Activated T-cell treated with anti-CD3 and anti-CD28 coated beads for 1 hour (primary cell): ENCODE measurements at regions not wholly inside any gene's neighbourhood (a gene's known extent, or its start where the extent isn't known, plus 50 kb on each side); places are given as distances from the start of the nearest gene placed in this dataset.

Experiments
- DNase-seq: peaks from one replicate; pipeline ENCODE4 v3.0.0-alpha.2; 2020; ENCODE audit warnings: low read depth

DNA sequence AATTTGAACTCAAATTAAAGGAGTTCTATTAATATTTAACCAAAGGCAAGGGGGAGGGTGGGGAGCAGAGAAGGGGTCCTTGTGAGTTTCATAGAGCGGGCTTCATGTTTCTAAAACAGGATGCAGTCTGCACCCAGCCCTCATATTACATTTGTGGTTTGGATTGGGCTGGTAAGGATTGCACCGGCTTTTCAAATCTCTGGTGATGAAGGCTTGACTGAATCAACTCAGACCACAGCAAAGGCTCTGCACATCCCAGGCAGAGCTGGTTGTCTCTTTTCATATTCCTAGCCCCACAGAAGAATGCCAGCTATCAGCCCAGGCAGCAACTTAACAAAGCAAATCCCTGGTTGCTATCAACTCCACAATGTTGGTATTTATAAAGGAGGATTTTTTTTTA lies 1221.4 kb downstream of the VRK1 start:
- no peak for DNase-seq

DNA sequence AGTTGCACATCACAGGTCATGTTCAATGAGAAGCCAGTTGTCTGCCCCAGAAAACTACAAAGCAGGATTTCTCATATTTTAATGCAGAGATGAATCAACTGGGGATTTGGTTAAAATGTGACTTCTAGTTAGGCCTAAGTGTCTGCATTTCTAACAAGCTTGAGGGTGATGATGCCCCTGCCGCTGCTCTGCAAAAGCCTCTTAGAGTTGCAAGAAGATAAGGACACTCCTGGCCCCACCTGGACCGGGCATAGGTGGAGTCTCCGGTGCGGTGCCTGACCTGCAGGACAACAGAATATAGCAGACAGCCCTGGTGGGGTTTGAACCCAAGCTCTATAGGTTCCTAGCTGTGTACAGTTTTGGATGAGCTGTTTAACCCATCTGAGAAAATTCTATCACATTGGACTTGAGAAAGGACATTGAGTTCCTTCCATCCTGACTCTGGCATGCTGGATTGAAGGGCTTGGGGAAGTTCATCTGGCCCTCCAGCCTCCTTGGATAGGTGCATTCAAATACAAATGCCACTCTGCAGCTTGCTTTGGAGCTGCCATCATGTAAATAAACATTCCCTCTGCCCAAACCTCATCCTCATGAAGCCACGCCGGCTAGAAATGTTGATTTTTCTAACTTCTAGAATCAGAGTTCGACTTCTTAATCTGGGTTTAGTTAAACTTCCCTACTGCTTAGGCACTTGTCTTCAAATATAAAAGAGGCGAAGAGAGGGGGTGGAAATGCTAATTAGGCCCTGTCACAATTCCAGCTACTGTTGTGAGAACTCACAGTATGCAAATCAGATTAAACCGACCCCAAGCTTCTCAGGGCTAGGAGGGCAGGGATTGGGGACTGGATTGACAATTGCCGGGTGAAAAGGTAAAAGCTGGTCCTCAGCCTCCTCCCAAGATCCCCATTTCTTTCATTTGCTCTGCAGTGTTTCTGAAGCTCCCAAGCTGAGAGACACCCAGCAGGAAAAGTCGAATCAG lies 1225.6 kb downstream of the VRK1 start:
- DNase-seq: no peak

DNA sequence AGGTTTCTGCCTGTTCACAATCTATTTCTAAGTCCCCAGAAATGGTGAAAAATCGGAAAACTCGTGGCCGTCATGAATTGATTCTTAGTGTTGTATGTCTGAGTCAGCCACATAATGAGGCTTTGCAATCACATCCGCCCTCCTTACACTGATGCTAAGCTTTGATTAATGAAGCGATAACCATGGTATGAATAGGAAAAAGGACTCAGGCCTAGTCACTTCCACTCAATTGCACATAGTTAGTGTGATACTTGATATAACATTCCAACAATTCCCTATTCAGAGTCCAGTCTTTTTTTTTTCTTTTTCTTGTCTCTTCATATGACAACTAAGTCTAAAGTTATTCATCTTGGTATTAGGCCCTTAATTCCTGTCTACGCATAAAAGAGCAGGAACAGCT lies 1231.0 kb downstream of the VRK1 start:
- no peak for DNase-seq

DNA sequence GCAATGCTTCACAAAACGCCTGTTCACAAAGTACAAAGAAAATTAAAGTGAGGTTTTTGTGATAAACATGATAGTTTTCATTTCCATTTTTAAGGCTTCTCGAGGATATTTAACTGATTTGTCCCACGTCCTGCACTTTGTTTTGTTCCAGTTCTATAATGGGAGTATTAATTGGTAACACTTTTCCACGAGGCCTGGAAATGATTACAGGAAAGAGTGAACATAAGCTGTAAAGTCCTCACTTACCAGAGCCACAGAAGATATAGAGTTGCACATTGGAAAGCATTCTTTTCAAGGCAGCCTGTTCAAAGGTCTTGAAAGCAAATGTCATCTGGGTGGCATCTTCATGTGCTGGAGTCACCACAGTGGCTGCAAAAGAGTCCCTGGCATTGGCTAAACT lies 1236.6 kb downstream of the BCL11B start:
- DNase-seq: no peak

DNA sequence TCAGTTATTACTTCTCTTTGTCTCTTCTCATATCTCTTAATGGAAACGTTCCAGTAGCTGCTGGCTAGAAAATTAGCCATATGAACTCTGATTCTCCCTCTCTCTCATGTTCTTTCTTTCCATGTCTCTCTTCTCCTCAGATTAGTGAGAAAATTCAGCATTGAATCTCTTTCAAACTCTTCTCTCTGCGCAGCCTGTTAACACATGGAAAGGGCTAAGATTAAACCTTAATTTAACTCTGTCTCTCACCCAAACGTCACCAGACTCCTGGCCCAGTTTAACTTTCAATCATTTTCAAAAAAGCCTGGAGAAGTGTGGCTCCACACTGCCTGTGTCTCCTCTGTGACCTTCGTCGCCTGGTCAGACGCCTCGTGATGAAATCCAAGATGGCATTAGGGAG lies 1234.2 kb downstream of the BCL11B start:
- no peak for DNase-seq

DNA sequence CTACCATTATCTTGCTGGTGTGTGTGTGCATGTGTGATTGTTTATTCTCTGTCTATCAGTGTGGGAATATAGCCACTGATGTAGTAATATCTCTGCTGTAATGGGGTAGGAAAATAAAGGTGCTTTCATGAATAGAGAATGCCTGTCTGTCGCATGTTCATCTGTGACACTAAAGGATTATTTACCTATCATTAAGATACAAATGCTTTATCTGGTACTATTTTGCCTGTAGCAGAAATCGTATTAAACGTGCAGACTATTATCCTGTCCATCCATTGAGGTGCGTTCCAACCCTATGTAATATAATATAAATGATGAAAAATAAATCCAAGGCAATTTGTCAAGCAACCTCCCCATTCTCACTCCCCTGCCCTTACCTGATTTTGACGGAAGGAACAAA lies 1215.1 kb downstream of the BCL11B start:
- no peak for DNase-seq

DNA sequence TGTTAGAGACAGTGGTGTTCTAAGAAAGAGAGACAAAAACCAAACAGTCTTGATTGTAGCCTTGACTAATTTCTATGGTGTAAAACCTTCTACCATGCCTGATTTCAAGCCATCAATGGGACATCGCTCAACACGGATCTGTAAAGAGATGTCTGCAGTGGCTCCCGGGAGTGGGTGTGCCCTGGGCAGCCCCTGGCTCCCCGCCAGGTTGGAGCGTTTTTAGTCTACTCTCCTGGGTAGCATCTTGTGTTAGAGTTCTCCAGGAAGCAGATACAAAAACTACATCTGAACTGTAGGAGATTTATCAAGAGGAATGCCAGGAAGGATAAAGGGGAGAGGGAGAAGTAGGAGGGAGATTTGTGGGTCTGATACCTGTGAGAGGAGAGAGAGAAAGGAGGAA lies 1212.9 kb downstream of the BCL11B start:
- DNase-seq: no peak

DNA sequence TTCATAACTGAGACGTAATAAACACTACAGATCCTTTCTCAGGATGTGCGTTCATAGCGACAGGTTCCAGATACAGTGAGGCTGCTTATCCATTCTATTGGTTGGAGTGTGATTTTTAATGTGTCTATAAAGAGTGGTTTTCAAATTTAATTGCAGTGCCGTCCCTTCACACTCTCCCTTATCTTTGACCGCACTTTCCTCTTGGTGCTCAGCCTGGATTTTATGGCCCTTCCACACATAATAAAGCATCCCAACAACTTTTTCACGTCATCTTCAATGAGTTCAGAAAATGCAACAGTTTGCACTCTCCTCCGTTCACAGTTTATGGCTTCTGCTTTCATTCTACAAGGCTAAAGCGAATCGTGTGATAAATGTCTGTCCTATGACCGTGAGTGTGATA lies 1209.9 kb downstream of the BCL11B start:
- no peak for DNase-seq

DNA sequence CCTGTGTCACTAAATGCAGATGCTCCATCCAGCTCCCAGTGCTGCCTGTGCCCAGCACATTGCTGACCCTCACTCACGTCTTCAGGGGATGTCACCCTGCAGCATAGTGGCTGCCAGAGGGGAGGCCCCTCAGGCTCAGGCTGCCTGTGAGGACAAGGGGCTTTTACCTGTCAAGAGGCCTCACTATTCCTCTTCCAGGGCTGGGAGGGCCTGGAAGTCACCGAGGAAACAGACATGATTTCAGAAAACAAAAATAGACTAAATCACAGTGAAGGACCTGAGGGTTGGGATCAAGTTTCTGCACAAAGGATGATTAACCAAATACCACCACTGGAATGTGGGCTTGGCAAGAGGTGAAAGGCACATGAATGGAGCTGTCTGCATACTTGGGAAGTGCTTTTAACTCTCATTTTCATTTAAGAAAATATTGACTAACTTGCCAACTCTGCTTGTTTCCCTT lies 1202.3 kb downstream of the BCL11B start:
- DNase-seq: no peak

DNA sequence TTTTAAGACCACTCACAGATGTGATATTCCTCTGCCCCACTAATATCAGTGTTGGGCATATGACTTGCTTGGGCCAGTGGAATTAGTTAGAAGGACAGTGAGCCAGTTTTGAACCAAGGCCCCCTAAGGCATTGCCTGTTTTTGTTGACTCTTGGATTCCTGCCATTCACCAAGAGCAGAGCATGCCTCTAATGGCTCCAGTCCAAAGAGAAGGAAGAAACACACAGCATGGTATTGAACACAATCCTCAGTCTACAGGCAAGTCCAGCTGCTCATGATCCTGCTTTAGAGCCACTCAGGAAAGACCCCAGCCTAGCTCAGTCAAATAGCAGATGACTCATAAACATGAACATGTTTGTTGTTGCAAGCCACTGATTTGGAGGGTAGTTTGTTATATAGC lies 1201.5 kb downstream of the BCL11B start:
- no peak for DNase-seq

DNA sequence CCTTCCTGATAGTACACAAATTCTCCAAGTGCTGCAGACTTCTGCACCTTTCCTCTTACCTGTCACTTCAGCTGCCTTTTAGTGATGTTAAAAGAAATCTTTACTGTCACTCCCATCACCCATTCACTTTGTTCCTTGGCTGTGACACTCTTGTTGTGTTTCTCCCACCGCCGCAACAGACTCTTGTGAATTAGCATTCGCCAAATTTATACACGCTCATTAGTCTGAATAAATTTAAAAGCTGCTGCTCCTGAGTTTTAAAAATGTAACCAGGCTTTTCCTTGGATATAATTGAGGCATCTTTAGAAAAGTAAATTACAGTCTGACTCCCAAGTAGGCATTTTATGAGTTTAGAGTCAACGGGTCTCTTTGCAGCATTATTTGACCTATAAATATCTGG lies 1197.9 kb downstream of the BCL11B start:
- DNase-seq: no peak

DNA sequence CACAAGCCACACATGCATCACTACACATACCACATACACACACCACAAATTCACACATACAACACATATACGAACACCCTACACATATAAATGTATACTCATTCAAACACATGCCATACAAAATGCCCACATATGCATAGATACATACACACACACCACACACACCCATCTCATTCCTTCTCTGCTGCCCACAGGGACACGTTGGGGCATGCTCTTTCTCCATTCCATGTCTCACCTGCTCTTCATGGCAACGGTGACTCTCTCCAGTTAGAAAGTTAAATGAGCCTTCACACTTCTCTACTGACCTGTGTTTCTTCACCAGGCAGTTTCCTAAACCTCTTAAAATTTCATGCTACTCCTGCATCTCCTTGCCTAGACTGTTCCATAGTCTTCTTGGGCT lies 1194.8 kb downstream of the BCL11B start:
- no peak for DNase-seq

DNA sequence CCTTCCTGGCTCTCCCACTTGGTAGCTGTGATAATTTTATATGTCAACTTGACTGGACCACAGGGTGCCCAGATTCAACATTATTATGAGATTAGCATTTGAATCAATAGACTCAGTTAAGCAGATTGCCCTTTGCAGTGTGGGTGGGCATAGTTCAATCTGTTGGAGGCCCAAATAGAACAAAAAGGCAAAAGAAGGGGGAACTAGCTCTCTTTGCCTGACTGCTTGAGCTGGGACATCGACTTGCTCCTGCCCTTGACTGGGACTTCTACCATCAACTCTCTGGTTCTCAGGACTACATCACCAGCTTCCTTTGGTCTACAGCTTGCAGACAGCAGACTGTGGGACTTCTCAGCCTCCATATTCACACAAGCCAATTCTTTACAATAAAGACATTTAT lies 1189.2 kb downstream of the BCL11B start:
- no peak for DNase-seq

DNA sequence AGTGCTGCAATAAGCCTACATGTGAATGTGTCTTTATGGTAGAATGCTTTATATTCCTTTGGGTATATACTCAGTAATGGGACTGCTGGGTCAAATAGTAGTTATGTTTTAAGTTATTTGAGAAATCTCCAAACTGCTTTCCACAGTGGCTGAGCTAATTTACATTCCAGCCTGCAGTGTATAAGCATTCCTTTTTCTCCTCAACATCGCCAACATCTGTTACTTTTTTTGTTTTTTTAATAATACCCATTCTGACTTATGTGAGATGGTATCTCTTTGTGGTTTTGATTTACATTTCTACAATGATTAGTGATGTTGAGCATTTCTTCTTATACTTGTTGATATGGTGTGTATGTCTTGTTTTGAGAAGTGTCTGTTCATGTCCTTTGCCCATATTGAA lies 1186.2 kb downstream of the BCL11B start:
- DNase-seq: no peak

DNA sequence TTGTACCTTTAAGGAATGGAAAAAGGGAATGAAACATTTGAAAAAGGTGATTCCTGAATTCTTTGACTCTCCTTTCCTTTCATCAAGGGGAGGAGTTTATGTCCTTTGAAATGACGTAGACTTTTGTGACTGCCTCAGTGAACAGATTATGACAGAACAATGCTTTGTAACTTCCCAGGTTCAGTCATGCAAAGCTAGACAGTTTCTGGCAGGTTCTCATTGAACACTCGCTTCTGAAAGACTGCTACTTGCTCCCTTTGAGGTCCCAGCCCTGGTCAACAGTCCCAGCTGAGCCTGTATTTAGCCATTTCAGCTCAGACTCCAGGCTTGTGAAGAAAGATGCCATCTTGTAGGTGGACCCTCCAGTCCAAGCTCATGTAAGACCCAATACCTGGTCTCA lies 1178.9 kb downstream of the BCL11B start:
- no peak for DNase-seq

DNA sequence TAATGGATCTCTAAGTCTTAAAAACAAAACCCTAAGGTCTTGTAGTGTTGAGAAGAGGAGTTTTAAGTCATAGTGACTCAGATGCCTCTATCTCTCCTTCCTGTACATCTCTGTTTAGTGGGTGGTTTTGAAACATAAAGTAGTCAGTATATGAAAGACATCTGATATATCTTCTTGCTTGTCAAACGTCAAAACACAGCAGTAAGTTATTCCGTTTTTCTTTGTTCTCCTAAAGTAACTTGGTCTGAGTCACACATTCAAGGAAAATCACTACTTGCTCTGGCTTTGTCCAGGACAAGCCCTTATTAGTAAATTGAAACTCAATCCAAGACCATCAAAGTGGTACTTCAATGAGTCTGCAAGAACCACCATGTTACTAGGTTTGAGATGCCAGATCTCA lies 1172.5 kb downstream of the BCL11B start:
- no peak for DNase-seq

DNA sequence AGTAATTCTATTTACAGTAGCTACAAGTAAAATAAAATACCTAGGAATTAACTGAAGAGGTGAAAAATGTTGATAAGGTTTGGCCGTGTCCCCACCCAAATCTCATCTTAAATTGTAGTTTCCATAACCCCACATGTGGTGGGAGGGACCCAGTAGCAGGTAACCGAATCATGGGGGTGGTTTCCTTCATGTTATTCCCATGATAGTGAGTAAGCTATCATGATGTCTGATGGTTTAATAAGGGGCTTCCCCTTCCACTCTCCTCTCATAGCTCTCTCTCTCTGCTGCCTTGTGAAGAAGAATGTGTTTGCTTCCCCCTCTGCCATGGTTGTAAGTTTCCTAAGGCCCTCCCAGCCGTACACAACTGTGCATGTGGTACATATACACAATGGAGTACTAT lies 1170.7 kb downstream of the BCL11B start:
- DNase-seq: no peak

DNA sequence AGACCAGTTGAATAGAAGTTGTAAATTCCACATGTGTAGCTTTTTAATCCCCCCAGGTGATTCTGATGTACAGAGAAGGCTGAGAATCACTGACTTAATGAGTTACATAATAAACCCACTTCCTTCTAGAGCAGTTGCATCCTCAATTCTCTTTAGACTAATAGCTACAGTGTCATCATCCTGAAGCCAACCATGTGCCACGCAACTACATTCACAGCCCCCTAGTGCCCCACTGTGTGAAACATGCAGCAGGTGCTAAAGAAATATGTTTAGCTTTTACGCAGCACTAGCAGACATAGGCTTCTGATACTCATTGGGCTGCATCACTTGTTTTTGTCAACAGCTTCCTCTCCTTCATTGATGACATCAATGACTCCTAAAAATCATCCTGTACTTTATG lies 1168.3 kb downstream of the BCL11B start:
- DNase-seq: no peak

DNA sequence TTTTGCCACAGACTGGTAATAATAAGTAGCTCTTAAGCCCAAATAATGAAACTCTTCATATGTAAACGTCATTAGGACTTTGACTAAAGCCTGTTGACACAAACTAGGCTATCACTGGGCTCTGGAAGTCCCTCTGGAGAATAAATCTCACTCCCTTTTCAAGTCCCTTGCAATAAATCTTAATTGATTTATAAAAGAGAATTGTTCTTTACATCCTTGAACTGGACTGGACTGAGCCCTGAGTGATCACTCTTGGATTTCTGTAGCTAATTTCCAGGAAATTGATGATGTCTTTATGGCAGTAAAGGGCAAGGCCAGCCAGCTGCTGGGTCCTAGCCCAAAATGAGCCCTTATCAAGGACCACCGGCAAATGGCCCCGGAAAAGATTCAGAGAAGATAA lies 1162.7 kb downstream of the BCL11B start:
- no peak for DNase-seq

DNA sequence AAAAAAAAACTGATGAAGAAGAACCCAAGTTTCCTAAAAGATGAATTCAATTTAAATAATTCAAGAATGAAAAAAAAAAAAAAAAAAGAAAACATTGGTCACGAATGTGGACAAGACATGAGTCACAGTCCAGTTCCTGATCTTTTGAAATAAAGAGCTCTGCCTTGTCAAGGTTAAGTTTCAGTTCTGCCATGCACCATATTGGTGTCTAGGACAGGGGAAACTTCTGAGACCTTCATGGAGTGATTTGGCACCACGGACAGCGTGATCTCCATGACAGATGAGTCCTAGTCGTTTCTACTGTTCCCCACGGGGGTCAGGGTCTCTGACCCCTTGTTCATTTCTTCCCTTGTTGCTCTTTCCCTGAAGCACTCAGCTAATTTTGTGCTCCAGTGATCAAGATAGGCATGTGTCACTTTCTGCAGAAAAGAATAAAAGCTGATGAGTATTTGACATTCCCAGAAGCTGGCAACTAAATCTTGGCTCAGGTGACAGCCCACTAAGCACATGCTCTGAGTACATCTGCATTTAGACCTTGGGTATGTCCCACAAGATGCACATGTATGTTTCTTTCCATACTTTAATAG lies 1159.7 kb downstream of the BCL11B start:
- DNase-seq: no peak

DNA sequence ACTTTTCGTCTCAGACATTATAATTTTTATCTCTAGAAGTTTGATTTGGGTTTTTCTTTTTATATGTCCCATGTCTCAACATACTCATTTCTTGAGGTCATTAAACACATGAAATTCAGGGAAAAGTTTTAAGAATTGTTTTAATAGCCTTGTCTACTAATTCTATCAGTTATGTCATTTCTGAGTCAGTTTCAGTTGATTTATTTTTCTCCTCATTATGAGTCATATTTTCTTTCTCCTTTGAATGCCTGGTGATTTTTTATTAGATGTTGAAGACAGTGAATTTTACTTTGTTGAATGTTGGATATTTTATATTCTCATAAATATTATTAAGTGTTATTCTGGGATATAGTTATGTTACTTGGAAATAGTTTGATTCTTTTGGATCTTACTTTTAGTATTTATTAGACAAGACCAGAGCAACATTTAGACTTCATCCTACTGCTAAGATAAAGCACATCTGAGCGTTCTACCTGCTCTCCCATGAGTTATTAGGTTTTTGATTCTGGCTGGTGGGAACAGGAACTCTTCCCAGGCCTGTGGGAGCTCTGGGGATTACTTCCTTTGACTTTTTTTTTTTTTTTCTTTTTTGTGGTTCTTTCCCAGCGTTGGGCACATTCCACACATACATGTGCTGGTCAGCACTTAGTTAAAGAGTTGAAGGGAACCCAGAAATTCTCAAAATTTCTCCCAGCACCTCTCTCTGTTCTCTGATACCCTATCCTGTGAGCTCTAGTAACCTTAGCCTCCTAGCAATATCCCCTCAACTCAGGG lies 1157.7 kb downstream of the BCL11B start:
- DNase-seq: no peak

DNA sequence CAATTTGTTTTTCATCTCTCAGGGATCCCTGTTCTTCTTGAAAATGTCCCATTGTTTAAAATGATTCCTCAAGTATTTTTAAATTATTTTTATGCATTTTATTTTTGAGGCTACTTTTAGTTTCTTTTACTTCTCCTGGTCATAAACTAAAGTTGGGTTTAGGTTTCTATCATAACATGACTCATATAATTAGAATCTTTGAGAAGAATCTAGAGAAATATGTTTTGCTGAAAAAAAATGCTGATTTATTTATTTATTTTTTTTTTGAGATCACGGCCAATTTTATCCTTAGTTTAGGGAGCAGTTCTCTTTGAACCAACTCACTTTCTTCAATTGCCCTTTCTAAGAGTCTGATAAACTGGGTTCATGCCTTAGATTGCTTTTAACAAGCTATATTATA lies 1157.1 kb downstream of the BCL11B start:
- no peak for DNase-seq

DNA sequence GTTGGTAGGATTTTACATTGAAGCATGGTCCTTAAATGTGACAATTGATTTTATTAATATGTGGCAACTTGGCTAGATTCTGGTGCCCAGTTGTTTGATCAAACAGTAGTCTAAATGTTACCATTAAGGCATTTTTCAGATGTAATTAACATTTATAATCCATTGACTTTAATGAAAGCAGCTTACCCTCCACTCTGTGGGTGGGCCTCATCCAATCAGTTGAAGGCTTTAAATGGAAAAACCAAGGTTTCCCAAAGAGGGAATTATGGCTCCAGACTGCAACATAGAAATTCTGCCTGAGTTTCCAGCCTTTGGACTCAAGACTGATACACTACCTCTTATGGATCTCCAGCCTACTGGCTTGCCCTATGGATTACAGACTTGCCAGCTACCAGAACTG lies 1153.2 kb downstream of the BCL11B start:
- no peak for DNase-seq
